ENCODE measurements at regions not wholly inside any gene's neighbourhood (a gene's known extent, or its start where the extent isn't known, plus 50 kb on each side); places are given as distances from the start of the nearest gene placed in this dataset.

GRCh38 chr5:157956271-157956885 lies 97.4 kb upstream of the CLINT1 start:
- TF ChIP-seq, protein P1, sequence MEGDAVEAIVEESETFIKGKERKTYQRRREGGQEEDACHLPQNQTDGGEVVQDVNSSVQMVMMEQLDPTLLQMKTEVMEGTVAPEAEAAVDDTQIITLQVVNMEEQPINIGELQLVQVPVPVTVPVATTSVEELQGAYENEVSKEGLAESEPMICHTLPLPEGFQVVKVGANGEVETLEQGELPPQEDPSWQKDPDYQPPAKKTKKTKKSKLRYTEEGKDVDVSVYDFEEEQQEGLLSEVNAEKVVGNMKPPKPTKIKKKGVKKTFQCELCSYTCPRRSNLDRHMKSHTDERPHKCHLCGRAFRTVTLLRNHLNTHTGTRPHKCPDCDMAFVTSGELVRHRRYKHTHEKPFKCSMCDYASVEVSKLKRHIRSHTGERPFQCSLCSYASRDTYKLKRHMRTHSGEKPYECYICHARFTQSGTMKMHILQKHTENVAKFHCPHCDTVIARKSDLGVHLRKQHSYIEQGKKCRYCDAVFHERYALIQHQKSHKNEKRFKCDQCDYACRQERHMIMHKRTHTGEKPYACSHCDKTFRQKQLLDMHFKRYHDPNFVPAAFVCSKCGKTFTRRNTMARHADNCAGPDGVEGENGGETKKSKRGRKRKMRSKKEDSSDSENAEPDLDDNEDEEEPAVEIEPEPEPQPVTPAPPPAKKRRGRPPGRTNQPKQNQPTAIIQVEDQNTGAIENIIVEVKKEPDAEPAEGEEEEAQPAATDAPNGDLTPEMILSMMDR (IDR thresholded peaks at IDR 0.05; ENCODE audit: insufficient read depth, low read length, missing control alignments) = no peak
- DNase-seq (ENCODE audit: low read depth, low spot score) = no peak
- no peak overlapping the region for H3K4me3 ChIP-seq (ENCODE audit: low read depth, low read length)
- CTCF ChIA-PET = interaction anchor here (2.1 kb wide), 1 partner anchor 7 kb away, joined by 12 read pairs; no protein-coding TSS in a partner anchor
- POLR2A ChIA-PET = no interaction called here

GRCh38 chr5:157955541-157956172 lies 96.7 kb upstream of the CLINT1 start:
- no peak for DNase-seq (ENCODE audit: low read depth, low spot score)
- ChIA-PET POLR2A (no interaction called here), CTCF (no interaction called here)
- H3K4me3 ChIP-seq (ENCODE audit: low read depth, low read length) = no peak overlapping the region
- TF ChIP-seq, protein P1 (IDR thresholded peaks at IDR 0.05; ENCODE audit: insufficient read depth, low read length, missing control alignments) = no peak

- no peak overlapping the region for H3K4me3 ChIP-seq (ENCODE audit: low read depth, low read length)
- no peak for DNase-seq (ENCODE audit: low read depth, low spot score)
- ChIA-PET CTCF (interaction anchor here (1.0 to 2.0 kb wide), 3 partner anchors 97 to 135 kb away, joined by 3 to 5 read pairs (median 3); no protein-coding TSS in a partner anchor), POLR2A (no interaction called here)
- TF ChIP-seq, protein P1 (IDR thresholded peaks at IDR 0.05; ENCODE audit: insufficient read depth, low read length, missing control alignments) = no peak
These were observed 93.4 kb upstream of the CLINT1 start for GRCh38 chr5:157952374-157952685.

GRCh38 chr5:157951673-157952373 lies 92.9 kb upstream of the CLINT1 start:
- TF ChIP-seq, protein P1 (IDR thresholded peaks at IDR 0.05; ENCODE audit: insufficient read depth, low read length, missing control alignments) = no peak
- DNase-seq (ENCODE audit: low read depth, low spot score) = no peak
- ChIA-PET CTCF (interaction anchor here (1.0 to 3.6 kb wide), 5 partner anchors 43 to 134 kb away, joined by 3 to 36 read pairs (median 4); no protein-coding TSS in a partner anchor), POLR2A (no interaction called here)
- no peak overlapping the region for H3K4me3 ChIP-seq (ENCODE audit: low read depth, low read length)

- DNase-seq (ENCODE audit: low read depth, low spot score) = no peak
- TF ChIP-seq, protein P1 (IDR thresholded peaks at IDR 0.05; ENCODE audit: insufficient read depth, low read length, missing control alignments) = no peak
- ChIA-PET POLR2A (interaction anchor here (0.7 kb wide), 1 partner anchor 91 kb away, joined by 3 read pairs; no protein-coding TSS in a partner anchor), CTCF (interaction anchor here (0.8 to 3.6 kb wide), 46 partner anchors 8 to 1183 kb away, joined by 3 to 36 read pairs (median 6); partner anchors contain the start of genes C5orf52 and CLINT1)
- no peak overlapping the region for H3K4me3 ChIP-seq (ENCODE audit: low read depth, low read length)
These were observed 90.6 kb upstream of the CLINT1 start for GRCh38 chr5:157949520-157949919.
